H1 (cell line): ENCODE measurements at regions not wholly inside any gene's neighbourhood (a gene's known extent, or its start where the extent isn't known, plus 50 kb on each side); places are given as distances from the start of the nearest gene placed in this dataset.
A peak's percentile ranks its signal among the peaks of the same experiment; 100 is the strongest.

ENCODE experiments used
- CTCF ChIA-PET: fragments of 300-600 bp; sonication (Branson Sonifier 250); formaldehyde crosslinking; loops from one replicate; lab custom pipeline; 2021; ENCODE audit not compliant: partially characterized antibody; lab: Charles Lee
- POLR2A ChIA-PET: fragments of 300-600 bp; sonication (Branson Sonifier 250); formaldehyde crosslinking; loops from one replicate; lab custom pipeline; 2021; ENCODE audit warnings: inconsistent platforms; ENCODE audit not compliant: partially characterized antibody; lab: Charles Lee
- DNase-seq, 2 experiments: peaks; one replicate each; pipeline versions ENCODE4 v3.0.0 to v3.0.0-alpha.2; 2010 to 2022; ENCODE audit warnings: low spot score in 2 of 2, low read depth in 1 of 2, mixed read lengths in 1 of 2
- FAIRE-seq: peaks from 2 replicates; lab custom pipeline; 2011; peaks lifted over from hg19 to GRCh38; lab: Jason Lieb, UNC
- H2AFZ ChIP-seq: 2 replicates; pipeline ENCODE4 v1.8.1; 2012; ENCODE audit warnings: low read length, inconsistent platforms
- H2AK5ac ChIP-seq: 2 replicates; pipeline ENCODE4 v1.6.1; 2013; ENCODE audit warnings: low read depth, low read length
- H2BK120ac ChIP-seq: replicated peaks from 2 replicates; pipeline ENCODE3; 2013; ENCODE audit warnings: low read depth, low read length, inconsistent platforms
- H2BK12ac ChIP-seq: 2 replicates; pipeline ENCODE4 v1.6.1; 2013; ENCODE audit warnings: low read depth, low read length
- H2BK15ac ChIP-seq: 2 replicates; pipeline ENCODE4 v1.6.1; 2013; ENCODE audit warnings: low read length
- H2BK20ac ChIP-seq: 2 replicates; pipeline ENCODE4 v1.6.1; 2013; ENCODE audit warnings: low read length
- H2BK5ac ChIP-seq: 2 replicates; pipeline ENCODE4 v1.6.1; 2013; ENCODE audit warnings: low read depth, low read length
- H3K14ac ChIP-seq: 2 replicates; pipeline ENCODE4 v1.6.1; 2013; ENCODE audit warnings: inconsistent platforms; ENCODE audit not compliant: insufficient read length
- H3K18ac ChIP-seq: 2 replicates; pipeline ENCODE4 v1.6.1; 2013; ENCODE audit warnings: low read length; ENCODE audit errors: extremely low read depth
- H3K23ac ChIP-seq: 2 replicates; pipeline ENCODE4 v1.6.1; 2013; ENCODE audit warnings: inconsistent platforms; ENCODE audit not compliant: insufficient read length
- H3K23me2 ChIP-seq: 2 replicates; pipeline ENCODE4 v1.6.1; 2013; ENCODE audit warnings: low read depth, low read length
- H3K27ac ChIP-seq: 2 replicates; pipeline ENCODE4 v1.6.1; 2011; ENCODE audit warnings: low read depth, low read length, inconsistent platforms
- H3K27me3 ChIP-seq, 4 experiments: replicated peaks in 1 of 4; 1 replicate in 1 of 4; 2 replicates in 3 of 4; pipeline versions ENCODE4 v1.6.1 to v1.8.1; 2011 to 2013; ENCODE audit warnings: low read length in 3 of 4, mild to moderate bottlenecking in 3 of 4, inconsistent platforms in 2 of 4, mixed read lengths in 2 of 4, moderate library complexity in 1 of 4; ENCODE audit not compliant: control insufficient read depth in 3 of 4, insufficient read depth in 3 of 4; ENCODE audit errors: extremely low read depth in 1 of 4
- H3K36me3 ChIP-seq, 4 experiments: 2 replicates each; pipeline versions ENCODE4 v1.6.1 to v1.8.1; 2011 to 2013; ENCODE audit warnings: mild to moderate bottlenecking in 4 of 4, low read length in 3 of 4, moderate library complexity in 2 of 4, control low read depth in 1 of 4, inconsistent platforms in 1 of 4; ENCODE audit not compliant: insufficient read depth in 4 of 4, control insufficient read depth in 2 of 4
- H3K4ac ChIP-seq: replicated peaks from 2 replicates; pipeline ENCODE3; 2013; ENCODE audit warnings: low read length, low read depth, mixed read lengths, inconsistent platforms; ENCODE audit not compliant: insufficient read length
- H3K4me1 ChIP-seq, 4 experiments: replicated peaks in 1 of 4; 1 replicate in 1 of 4; 2 replicates in 3 of 4; pipeline versions ENCODE4 v1.6.1 to v1.8.1; 2011 to 2013; ENCODE audit warnings: low read length in 3 of 4, inconsistent platforms in 2 of 4, mixed read lengths in 1 of 4; ENCODE audit not compliant: insufficient read depth in 4 of 4, control insufficient read depth in 3 of 4
- H3K4me2 ChIP-seq, 2 experiments: 2 replicates each; pipeline versions ENCODE4 v1.6.1 to v1.8.1; 2011 to 2013; ENCODE audit warnings: low read depth in 2 of 2, low read length in 2 of 2, control low read depth in 1 of 2, inconsistent platforms in 1 of 2, mild to moderate bottlenecking in 1 of 2; ENCODE audit not compliant: insufficient read depth in 1 of 2
- H3K4me3 ChIP-seq, 4 experiments: fragments of 200-600, 300-600 bp in 1 of 4; sonication (generic), shearing (Covaris generic), sonication (Bioruptor Twin) in 1 of 4; 2 replicates each; pipeline versions ENCODE4 v1.5.1 to v1.8.1; 2011 to 2016; ENCODE audit warnings: low read length in 4 of 4, low read depth in 3 of 4, control low read depth in 2 of 4, inconsistent platforms in 2 of 4, mild to moderate bottlenecking in 2 of 4, mixed read lengths in 1 of 4, moderate library complexity in 1 of 4; ENCODE audit not compliant: insufficient read depth in 2 of 4; ENCODE audit errors: extremely low read depth in 1 of 4
- H3K56ac ChIP-seq: replicated peaks from 2 replicates; pipeline ENCODE3; 2013; ENCODE audit warnings: low read depth, mild to moderate bottlenecking, mixed read lengths, low read length, inconsistent platforms; ENCODE audit not compliant: insufficient read length
- H3K79me1 ChIP-seq: 2 replicates; pipeline ENCODE4 v1.6.1; 2013; ENCODE audit warnings: low read depth, low read length, control low read depth
- H3K79me2 ChIP-seq, 2 experiments: 2 replicates each; pipeline versions ENCODE4 v1.6.1 to v1.8.1; 2012 to 2013; ENCODE audit warnings: low read length in 2 of 2, mild to moderate bottlenecking in 2 of 2, inconsistent platforms in 1 of 2; ENCODE audit not compliant: insufficient read depth in 2 of 2, control insufficient read depth in 1 of 2
- H3K9ac ChIP-seq, 4 experiments: replicated peaks in 1 of 4; 1 replicate in 1 of 4; 2 replicates in 3 of 4; pipeline versions ENCODE4 v1.6.1 to v1.8.1; 2011 to 2013; ENCODE audit warnings: low read depth in 3 of 4, low read length in 3 of 4, control low read depth in 2 of 4, mild to moderate bottlenecking in 2 of 4, moderate library complexity in 2 of 4, inconsistent platforms in 1 of 4; ENCODE audit errors: extremely low read depth in 1 of 4
- H3K9me3 ChIP-seq, 2 experiments: 2 replicates each; pipeline versions ENCODE4 v1.6.1 to v1.8.1; 2012 to 2013; ENCODE audit warnings: mild to moderate bottlenecking in 2 of 2, moderate library complexity in 2 of 2, control low read depth in 1 of 2, inconsistent platforms in 1 of 2, low read depth in 1 of 2, low read length in 1 of 2, mixed read lengths in 1 of 2; ENCODE audit not compliant: insufficient read depth in 2 of 2
- H4K20me1 ChIP-seq, 2 experiments: replicated peaks in 1 of 2; 2 replicates each; pipeline versions ENCODE3 to v1.8.1; 2011 to 2013; ENCODE audit warnings: inconsistent platforms in 2 of 2, low read length in 2 of 2, mild to moderate bottlenecking in 1 of 2; ENCODE audit not compliant: insufficient read depth in 2 of 2, control insufficient read depth in 1 of 2
- H4K5ac ChIP-seq: 2 replicates; pipeline ENCODE4 v1.6.1; 2013; ENCODE audit warnings: low read length, low read depth, mixed read lengths, inconsistent platforms; ENCODE audit not compliant: insufficient read length
- H4K8ac ChIP-seq: 2 replicates; pipeline ENCODE4 v1.8.0; 2013; ENCODE audit warnings: mild to moderate bottlenecking, moderate library complexity, low read length, inconsistent platforms; ENCODE audit not compliant: insufficient read depth; ENCODE audit errors: extremely low read depth
- H4K91ac ChIP-seq: replicated peaks from 2 replicates; pipeline ENCODE3; 2013; ENCODE audit warnings: low read length, mixed read lengths, inconsistent platforms; ENCODE audit not compliant: insufficient read length
- RAD21 ChIP-seq, 2 experiments: IDR thresholded peaks in 1 of 2; conservative IDR thresholded peaks in 1 of 2; 2 replicates each; pipeline ENCODE4 v1.6.1; 2011; ENCODE audit warnings: low read depth in 2 of 2, low read length in 2 of 2, improper control_type of control experiment in 1 of 2, inconsistent platforms in 1 of 2, mild to moderate bottlenecking in 1 of 2, moderate library complexity in 1 of 2
- WGBS, 2 experiments: shearing (Covaris generic) in 1 of 2; methylation state at CpG; one replicate each; pipeline versions ENCODE4 v1.1.6 to v1.1.7; 2013 to 2015; ENCODE audit warnings: low lambda C conversion rate in 2 of 2, mixed read lengths in 2 of 2, inconsistent platforms in 1 of 2, low coverage in 1 of 2, missing lambda C conversion rate in 1 of 2; ENCODE audit not compliant: insufficient replicate concordance in 2 of 2, insufficient coverage in 1 of 2, insufficient read length in 1 of 2; ENCODE audit errors: extremely low coverage in 1 of 2, missing lambda C conversion rate in 1 of 2; 5-methylcytosine and 5-hydroxymethylcytosine counted together
- TF ChIP-seq, protein P1 (sequence below), 3 experiments: IDR thresholded peaks; 1 replicate in 2 of 3; 2 replicates in 1 of 3; pipeline versions ENCODE4 v1.5.1 to v1.6.1; 2011; ENCODE audit warnings: low read length in 3 of 3, mild to moderate bottlenecking in 3 of 3, inconsistent platforms in 2 of 3, low read depth in 1 of 3, moderate library complexity in 1 of 3; ENCODE audit not compliant: insufficient read depth in 1 of 3; ENCODE audit errors: control extremely low read depth in 1 of 3

GRCh38 chr13:88887045-88887662, 1216.0 kb downstream of the SLITRK5 start:
- CTCF ChIA-PET: interaction anchor here (1.5 kb wide), 1 partner anchor 9 kb away, joined by 3 read pairs; no protein-coding TSS in a partner anchor
- FAIRE-seq (no peak), DNase-seq (no peak)
- H3K79me1 ChIP-seq: no peaks in the 10 kb centered on the region
- no peaks in the 10 kb centered on the region for H3K27me3 ChIP-seq
- no peak overlapping the region for H2AK5ac ChIP-seq
- no peak overlapping the region; the same call in 1 of the 2 replicates for H2BK15ac ChIP-seq
- POLR2A ChIA-PET: no interaction called here
- WGBS, 2 experiments: 96% methylated on average over 11 of the region's 11 CpGs; no CpG with 5 or more reads in 1 of the 2 experiments
- H3K56ac ChIP-seq: no peak overlapping the region
- no peak overlapping the region for H3K4ac ChIP-seq
- no peak overlapping the region for H3K4me2 ChIP-seq
- H2BK5ac ChIP-seq: no peak overlapping the region
- no peak overlapping the region for H3K9ac ChIP-seq
- 0 out of 2 replicates have a peak overlapping the region, but pooled peaks have one; percentile 30 for H2BK12ac ChIP-seq
- H3K14ac ChIP-seq: no peak overlapping the region
- no peak overlapping the region for H3K27ac ChIP-seq
- no peak overlapping the region for H3K4me3 ChIP-seq
- H3K79me2 ChIP-seq: no peaks in the 10 kb centered on the region
- no peaks in the 10 kb centered on the region for H3K23me2 ChIP-seq
- H4K8ac ChIP-seq: no peak overlapping the region
- no peaks in the 10 kb centered on the region for H4K20me1 ChIP-seq
- no peaks in the 10 kb centered on the region for H3K9me3 ChIP-seq
- H3K18ac ChIP-seq: no peak overlapping the region
- H3K23ac ChIP-seq: no peak overlapping the region
- H2BK20ac ChIP-seq: no peak overlapping the region
- H3K4me1 ChIP-seq: no peaks in the 10 kb centered on the region
- H3K36me3 ChIP-seq: no peaks in the 10 kb centered on the region
- H2BK120ac ChIP-seq: no peak overlapping the region
- peak overlapping the region; percentile 64 for H2AFZ ChIP-seq
- no peak overlapping the region for H4K5ac ChIP-seq
- H4K91ac ChIP-seq: no peak overlapping the region
- peak; percentile 53 to 58 for TF ChIP-seq RAD21 (IDR thresholded peaks at IDR 0.05 in 1 of 2, conservative IDR thresholded peaks at IDR 0.05 in 1 of 2; ENCODE audit: low read depth in 2 of 2, low read length in 2 of 2)
- TF ChIP-seq, protein P1, sequence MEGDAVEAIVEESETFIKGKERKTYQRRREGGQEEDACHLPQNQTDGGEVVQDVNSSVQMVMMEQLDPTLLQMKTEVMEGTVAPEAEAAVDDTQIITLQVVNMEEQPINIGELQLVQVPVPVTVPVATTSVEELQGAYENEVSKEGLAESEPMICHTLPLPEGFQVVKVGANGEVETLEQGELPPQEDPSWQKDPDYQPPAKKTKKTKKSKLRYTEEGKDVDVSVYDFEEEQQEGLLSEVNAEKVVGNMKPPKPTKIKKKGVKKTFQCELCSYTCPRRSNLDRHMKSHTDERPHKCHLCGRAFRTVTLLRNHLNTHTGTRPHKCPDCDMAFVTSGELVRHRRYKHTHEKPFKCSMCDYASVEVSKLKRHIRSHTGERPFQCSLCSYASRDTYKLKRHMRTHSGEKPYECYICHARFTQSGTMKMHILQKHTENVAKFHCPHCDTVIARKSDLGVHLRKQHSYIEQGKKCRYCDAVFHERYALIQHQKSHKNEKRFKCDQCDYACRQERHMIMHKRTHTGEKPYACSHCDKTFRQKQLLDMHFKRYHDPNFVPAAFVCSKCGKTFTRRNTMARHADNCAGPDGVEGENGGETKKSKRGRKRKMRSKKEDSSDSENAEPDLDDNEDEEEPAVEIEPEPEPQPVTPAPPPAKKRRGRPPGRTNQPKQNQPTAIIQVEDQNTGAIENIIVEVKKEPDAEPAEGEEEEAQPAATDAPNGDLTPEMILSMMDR (IDR thresholded peaks at IDR 0.05; ENCODE audit: control extremely low read depth in 1 of 3, insufficient read depth in 1 of 3, low read depth in 1 of 3, low read length in 3 of 3): peak; percentile 12 to 35 (median 19); a peak in 2 of 4 replicates
